Suprapubic skin (tissue), 3 donors: ENCODE measurements at regions not wholly inside any gene's neighbourhood (a gene's known extent, or its start where the extent isn't known, plus 50 kb on each side); places are given as distances from the start of the nearest gene placed in this dataset.

ENCODE experiments used
- CTCF ChIP-seq, 2 donors: fragments of 200-600 bp in 1 of 2; fragments of 450-650 bp in 1 of 2; sonication (generic) in 1 of 2; IDR thresholded peaks; one replicate each; pipeline ENCODE4 v1.5.1; 2016 to 2019; ENCODE audit warnings: antibody characterized with exemption in 2 of 2, mild to moderate bottlenecking in 1 of 2, moderate library complexity in 1 of 2
- EP300 ChIP-seq: sonication (generic); formaldehyde crosslinking; IDR thresholded peaks from one replicate; pipeline ENCODE4 v1.6.1; 2017; ENCODE audit warnings: antibody characterized with exemption
- POLR2A ChIP-seq, 2 donors: fragments of 450-650 bp; IDR thresholded peaks; one replicate each; pipeline ENCODE4 v1.6.1; 2017; ENCODE audit warnings: antibody characterized with exemption in 2 of 2, mild to moderate bottlenecking in 2 of 2, moderate library complexity in 2 of 2

GRCh38 chr5:41575110-41575779, 64.8 kb upstream of the PLCXD3 start:
- no peak for TF ChIP-seq CTCF (IDR thresholded peaks at IDR 0.05)
- TF ChIP-seq EP300, result no peak
- no peak for TF ChIP-seq POLR2A (IDR thresholded peaks at IDR 0.05)
